GM21367 (cell line): ENCODE measurements at regions not wholly inside any gene's neighbourhood (a gene's known extent, or its start where the extent isn't known, plus 50 kb on each side); places are given as distances from the start of the nearest gene placed in this dataset.
"Not testable (repeated sequence)": the region's sequence is repeated elsewhere in the genome, so short reads cannot be mapped to it uniquely, and the experiment has no call there.

ENCODE experiments used
- ATAC-seq: cut with Tn5 transposase; IDR thresholded peaks from one replicate; pipeline ENCODE4 v1.9.1; 2021; ENCODE audit not compliant: unreplicated experiment

DNA sequence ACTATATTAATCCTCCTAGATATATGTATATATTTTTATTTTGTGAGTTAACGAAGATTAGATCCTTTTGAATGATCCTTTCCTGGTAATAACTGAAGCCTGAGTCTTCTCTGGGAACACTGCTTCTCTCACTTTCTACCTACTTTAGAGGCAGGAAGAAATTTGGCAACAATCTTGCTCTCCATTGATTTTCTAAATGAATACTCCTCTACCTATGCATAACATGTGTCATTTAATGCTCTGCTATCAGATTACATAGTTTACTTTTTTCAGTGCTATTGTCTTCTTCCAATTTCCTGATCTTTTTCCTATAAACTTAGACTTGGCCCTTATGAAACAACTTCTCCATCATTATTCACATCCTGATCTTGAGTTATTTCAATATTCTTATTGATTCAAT lies 60.4 kb upstream of the PDHA2 start:
- ATAC-seq, result no peak

- no peak for ATAC-seq
Measured at GRCh38 chr4:95778666-95779065, 61.2 kb upstream of the PDHA2 start.

DNA sequence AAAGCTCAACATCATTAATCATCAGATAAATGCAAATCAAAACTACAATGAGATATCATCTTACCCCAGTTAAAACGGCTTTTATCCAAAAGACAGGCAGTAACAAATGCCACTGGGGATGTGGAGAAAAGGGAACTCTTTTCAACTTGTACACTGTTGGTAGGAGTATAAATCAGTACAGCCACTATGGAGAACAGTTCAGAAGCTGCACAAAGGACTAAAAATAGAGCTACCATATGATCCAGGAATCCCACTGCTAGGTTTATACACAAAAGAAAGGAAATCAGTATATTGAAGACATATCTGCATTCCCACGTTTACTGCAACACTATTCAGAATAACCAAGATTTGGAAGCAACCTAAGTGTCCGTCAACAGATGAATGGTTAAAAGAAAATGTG lies 69.3 kb upstream of the PDHA2 start:
- ATAC-seq, result not testable (repeated sequence)

- no peak for ATAC-seq
Measured at GRCh38 chr4:95764961-95765360, 74.9 kb upstream of the PDHA2 start.

DNA sequence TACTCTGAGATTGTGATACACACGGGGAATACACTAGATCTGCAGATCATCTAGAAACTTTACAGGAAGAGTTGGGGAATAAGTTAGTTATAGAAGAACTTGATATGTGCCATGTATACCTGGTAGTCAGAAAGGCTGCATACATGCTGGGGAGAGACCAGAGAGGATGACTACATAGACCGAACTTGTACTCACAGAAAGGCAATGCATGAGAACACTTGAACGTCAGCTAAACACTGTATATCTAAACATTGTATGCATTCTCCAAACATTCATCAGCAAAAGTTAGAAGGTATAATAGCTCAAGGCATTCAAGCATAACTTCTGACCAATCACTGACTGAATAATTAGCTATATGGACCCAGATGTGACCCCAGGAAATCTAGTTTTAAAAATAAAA lies 78.0 kb upstream of the PDHA2 start:
- ATAC-seq, result no peak

DNA sequence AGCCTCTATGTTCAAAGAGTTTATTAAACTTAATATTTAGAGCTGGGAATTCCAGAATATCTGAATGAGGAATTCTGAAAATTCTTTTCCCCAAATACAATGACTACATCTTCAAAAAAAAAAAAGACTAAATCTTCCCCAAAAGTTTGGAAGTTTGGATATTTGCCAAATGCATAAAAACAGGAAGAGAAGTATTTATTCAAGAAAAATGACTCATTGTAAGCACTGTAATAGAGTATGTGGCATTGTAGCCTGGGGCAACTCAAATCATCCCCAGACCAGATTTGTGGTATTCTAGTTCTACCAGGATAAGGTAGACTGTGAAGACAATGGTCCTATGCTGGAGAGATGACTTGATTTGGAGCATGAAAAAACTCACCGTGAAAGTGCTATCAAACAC lies 78.5 kb upstream of the PDHA2 start:
- ATAC-seq, result no peak

GRCh38 chr4:95760646-95761045 lies 79.2 kb upstream of the PDHA2 start:
- ATAC-seq, result not testable (repeated sequence)

DNA sequence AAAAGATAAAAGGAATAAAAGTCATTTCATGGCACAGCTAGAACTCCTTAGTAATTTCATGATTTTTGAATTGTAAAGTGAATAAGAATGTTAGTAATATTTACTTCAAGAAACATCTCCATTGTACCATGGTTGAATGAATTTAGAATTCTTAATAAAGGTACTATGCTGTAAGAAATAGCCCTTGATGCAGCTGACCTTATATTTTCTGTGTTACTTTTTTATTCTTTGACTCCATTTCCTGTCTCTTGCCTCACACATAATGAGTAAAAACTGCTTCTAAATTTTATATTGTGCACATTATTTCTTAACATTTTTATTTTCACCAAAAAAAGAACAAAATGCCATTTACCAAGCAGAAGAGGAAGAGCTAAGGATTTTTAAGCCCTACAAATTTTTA lies 81.9 kb upstream of the PDHA2 start:
- ATAC-seq, result no peak

- no peak for ATAC-seq
Measured at GRCh38 chr4:95754667-95755066, 85.2 kb upstream of the PDHA2 start.

DNA sequence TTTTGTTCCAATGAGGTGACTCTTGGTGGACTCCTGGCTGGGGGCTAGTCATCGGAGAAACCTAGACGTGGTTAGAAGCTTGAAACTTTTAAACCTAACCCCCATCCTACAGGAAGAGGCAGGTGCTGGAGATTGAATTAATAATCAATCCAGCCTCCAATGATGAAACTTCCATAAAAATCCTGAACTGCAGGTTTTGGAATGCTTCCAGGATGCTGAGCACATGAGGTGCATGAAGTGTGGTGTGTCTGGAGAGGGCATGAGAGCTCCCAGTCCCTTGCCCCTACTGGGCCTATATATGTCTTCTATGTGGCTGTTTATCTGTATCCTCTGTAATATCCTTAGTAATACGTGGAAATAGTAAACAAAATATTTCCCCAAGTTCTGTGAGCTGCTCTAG lies 90.7 kb upstream of the PDHA2 start:
- no peak for ATAC-seq

DNA sequence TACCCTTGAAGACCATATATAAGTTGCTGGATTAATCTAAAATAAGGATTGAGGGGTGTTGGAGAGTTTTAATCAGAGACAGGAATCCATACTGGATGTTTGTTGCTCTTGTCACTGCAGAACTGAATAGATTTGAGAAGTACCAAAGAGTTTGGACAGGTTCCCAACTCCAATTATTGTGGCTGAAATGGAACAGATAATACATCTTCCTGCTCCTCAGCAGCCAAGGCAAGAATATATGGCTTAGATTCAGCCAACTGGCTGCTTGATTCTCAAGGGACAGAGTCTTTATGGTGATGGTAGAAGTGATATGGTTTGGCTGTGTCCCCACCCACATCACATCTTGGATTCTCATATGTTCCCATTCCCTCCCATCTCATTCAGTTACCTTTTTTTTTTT lies 97.0 kb upstream of the PDHA2 start:
- no peak for ATAC-seq

GRCh38 chr4:95742179-95742578 lies 97.7 kb upstream of the PDHA2 start:
- ATAC-seq, result no peak

- ATAC-seq, result no peak
Measured at GRCh38 chr4:95732061-95732460, 107.8 kb upstream of the PDHA2 start.

- ATAC-seq, result no peak
Measured at GRCh38 chr4:95729596-95729995, 110.3 kb upstream of the PDHA2 start.

GRCh38 chr4:95728145-95728544 lies 111.7 kb upstream of the PDHA2 start:
- ATAC-seq, result no peak

DNA sequence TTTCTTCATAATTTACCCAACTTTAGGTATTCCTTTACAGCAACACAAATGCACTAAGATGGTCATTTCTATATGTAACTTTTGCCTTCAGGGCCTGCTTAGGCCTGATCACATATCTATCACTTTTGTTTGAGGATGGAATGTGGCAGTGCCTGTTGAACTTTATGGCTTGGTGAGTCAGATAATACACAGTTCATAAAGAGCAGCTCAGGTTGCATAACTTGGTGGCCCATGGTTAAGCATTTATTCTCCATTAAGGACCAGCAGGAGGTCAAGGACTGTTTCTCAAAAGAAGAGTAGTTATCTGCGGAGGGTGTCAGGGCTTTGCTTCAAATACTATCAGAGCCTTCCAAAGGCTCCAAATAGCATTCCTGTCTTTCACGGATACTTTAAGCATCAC lies 124.1 kb upstream of the PDHA2 start:
- no peak for ATAC-seq

- ATAC-seq, result no peak
Measured at GRCh38 chr4:95714571-95714970, 125.3 kb upstream of the PDHA2 start.

DNA sequence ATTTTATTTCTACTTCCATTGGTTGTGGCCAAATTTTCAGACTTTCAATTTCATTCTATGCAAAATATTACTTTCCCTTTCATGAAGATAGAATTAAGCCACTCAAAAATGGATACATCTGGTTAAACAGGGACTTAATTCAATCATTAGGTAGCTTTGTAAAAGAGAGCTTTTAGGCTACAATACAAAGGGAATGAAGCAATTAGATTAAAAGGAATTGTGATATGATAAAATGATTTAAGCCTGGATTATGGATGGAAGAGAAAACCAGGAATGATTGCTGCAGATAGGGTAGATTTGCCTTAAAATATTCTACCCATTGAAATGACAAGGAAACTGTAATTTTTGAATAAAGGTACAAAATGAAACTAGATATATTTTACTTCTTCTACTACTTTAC lies 134.6 kb upstream of the PDHA2 start:
- ATAC-seq, result no peak

DNA sequence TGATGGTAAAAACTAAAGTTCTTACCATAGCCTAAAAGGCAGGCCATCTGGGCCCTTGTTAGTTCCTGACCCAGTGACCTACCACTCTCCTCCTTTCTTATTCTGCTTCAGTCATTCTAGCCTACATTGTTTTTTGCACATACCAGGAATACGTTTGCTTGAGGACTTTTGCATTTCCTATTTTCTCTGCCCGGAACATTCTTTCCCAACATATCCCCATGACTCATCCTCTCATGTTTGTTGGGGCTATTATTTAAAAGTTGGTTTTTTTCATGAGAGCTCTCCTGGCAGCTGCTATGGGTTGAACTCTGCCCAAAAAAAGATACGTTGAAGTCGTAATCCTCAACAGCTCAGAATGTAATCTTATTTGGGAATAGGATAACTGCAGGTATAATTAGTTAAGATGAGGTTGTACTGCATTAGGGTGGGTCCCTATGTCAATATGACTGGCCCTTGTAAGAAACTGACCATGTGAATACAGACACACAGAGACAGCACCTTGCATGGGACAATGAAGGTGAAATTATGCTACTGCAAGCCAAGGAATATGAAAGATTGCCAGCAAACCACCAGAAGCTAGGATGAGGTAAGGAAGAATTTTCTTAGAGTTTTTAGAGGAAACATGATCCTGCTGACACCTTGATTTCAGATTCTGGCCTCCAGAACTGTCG lies 138.3 kb upstream of the PDHA2 start:
- no peak for ATAC-seq

GRCh38 chr4:95694411-95694810 lies 145.5 kb upstream of the PDHA2 start:
- no peak for ATAC-seq

DNA sequence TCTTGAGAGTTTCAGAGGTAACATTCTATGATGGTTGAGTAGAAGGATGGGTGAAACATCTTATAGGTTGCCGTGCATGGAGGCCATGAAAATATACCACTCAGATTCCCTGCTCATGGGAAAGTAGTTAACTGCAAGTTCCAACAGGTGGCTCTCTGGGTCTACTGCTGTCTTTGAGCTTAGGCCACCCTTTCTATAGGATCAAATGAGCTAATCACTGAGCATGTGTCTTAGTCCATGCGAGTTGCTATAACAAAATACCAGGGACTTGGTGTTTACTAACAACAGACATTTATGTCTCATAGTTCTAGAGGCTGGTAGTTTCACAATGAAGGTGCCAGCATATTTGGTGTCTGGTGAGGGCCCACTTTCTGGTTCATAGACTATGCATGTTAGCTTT lies 144.8 kb upstream of the UNC5C start:
- no peak for ATAC-seq

DNA sequence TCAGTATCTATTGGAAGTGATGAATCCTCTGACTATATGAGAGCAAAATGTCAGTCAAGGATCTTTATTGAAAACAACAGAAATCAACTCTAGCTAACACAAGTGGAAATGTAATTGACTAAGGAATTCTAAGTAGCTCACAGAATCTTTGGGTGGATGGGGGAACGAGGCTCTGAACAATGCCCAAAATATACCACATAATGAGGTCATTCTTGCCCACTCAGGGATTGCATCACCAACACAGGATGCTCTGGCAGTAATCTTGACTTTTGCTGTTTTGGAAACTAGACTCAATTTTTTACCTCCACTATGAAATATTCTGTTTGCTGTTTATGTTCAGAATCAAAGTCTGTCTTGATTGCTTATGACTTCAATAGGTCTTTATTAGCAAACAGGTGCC lies 127.4 kb upstream of the UNC5C start:
- ATAC-seq, result no peak

DNA sequence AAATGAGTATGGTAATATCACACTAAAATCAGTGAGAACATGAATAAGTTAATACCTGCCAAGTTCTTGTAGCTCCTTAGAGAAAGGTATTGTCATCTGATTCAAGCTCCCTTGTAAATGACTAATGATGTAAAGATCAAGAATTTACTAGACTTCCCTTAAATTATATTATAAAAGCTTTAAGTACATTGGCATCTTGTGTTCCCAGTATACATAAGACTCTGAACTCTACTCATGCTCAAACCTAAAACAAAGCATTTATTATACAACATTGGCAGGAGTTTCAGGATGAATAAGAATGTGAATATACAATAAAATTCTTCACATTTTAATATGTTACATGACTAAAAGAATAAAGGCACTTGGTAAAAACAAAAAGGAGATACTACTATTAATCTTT lies 126.8 kb upstream of the UNC5C start:
- no peak for ATAC-seq
